Neural progenitor cell (in vitro differentiated cells): ENCODE measurements at regions not wholly inside any gene's neighbourhood (a gene's known extent, or its start where the extent isn't known, plus 50 kb on each side); places are given as distances from the start of the nearest gene placed in this dataset.

Experiments
- DNase-seq: peaks from one replicate; pipeline ENCODE4 v3.0.0-alpha.2; 2016; ENCODE audit warnings: low spot score
- H2AFZ ChIP-seq: fragments of 200-600 bp; sonication (generic); replicated peaks from 2 replicates; pipeline ENCODE4 v1.6.1; 2016; ENCODE audit warnings: antibody characterized with exemption
- H3F3A ChIP-seq: fragments of 200-600 bp; sonication (generic); 2 replicates; pipeline ENCODE4 v1.6.1; 2016; ENCODE audit warnings: antibody characterized with exemption, low read depth
- H3K27ac ChIP-seq: fragments of 200-600 bp; sonication (generic); 2 replicates; pipeline ENCODE4 v1.5.1; 2016; ENCODE audit warnings: mild to moderate bottlenecking
- H3K27me3 ChIP-seq: fragments of 200-600 bp; sonication (generic); 2 replicates; pipeline ENCODE4 v1.6.1; 2016; ENCODE audit warnings: mild to moderate bottlenecking, moderate library complexity
- H3K36me3 ChIP-seq: fragments of 200-600 bp; sonication (generic); 2 replicates; pipeline ENCODE4 v1.5.1; 2016
- H3K4me1 ChIP-seq: fragments of 200-600 bp; sonication (generic); 2 replicates; pipeline ENCODE4 v1.6.1; 2016; ENCODE audit warnings: mixed run types
- H3K4me2 ChIP-seq: fragments of 200-600 bp; sonication (generic); 2 replicates; pipeline ENCODE4 v1.6.1; 2016
- H3K4me3 ChIP-seq: fragments of 200-600 bp; sonication (generic); 2 replicates; pipeline ENCODE4 v1.5.1; 2016
- H3K79me2 ChIP-seq: fragments of 200-600 bp; sonication (generic); 2 replicates; pipeline ENCODE4 v1.6.1; 2016; ENCODE audit warnings: low read depth
- H3K9ac ChIP-seq: fragments of 200-600 bp; sonication (generic); 2 replicates; pipeline ENCODE4 v1.6.1; 2016
- H3K9me3 ChIP-seq: fragments of 200-600 bp; sonication (generic); 2 replicates; pipeline ENCODE4 v1.5.1; 2016; ENCODE audit warnings: low read depth
- H4K20me1 ChIP-seq: fragments of 200-600 bp; sonication (generic); 2 replicates; pipeline ENCODE4 v1.6.1; 2016; ENCODE audit warnings: low read depth
- H3K27ac Mint-ChIP-seq: 3 replicates; pipeline ENCODE4 v1.8.0; 2021; ENCODE audit warnings: mixed read lengths
- H3K27me3 Mint-ChIP-seq: 2 replicates; pipeline ENCODE4 v1.8.0; 2022; ENCODE audit warnings: low read depth, mild to moderate bottlenecking, inconsistent platforms, moderate library complexity, mixed read lengths; ENCODE audit not compliant: insufficient read depth
- H3K36me3 Mint-ChIP-seq: 3 replicates; pipeline ENCODE4 v1.8.0; 2021; ENCODE audit warnings: mixed read lengths
- H3K4me1 Mint-ChIP-seq: 3 replicates; pipeline ENCODE4 v1.8.0; 2021; ENCODE audit warnings: mixed read lengths
- H3K4me3 Mint-ChIP-seq: 3 replicates; pipeline ENCODE4 v1.8.0; 2021; ENCODE audit warnings: mild to moderate bottlenecking, moderate library complexity, mixed read lengths
- H3K9me3 Mint-ChIP-seq: 3 replicates; pipeline ENCODE4 v1.8.0; 2020; ENCODE audit warnings: mixed read lengths
- EZH2 ChIP-seq: fragments of 200-600 bp; sonication (generic); IDR thresholded peaks from 2 replicates; pipeline ENCODE4 v1.6.1; 2017; ENCODE audit warnings: antibody characterized with exemption, mild to moderate bottlenecking, moderate library complexity
- EZH2phosphoT487 ChIP-seq: fragments of 200-600 bp; sonication (generic); IDR thresholded peaks from 2 replicates; pipeline ENCODE4 v1.6.1; 2017; ENCODE audit warnings: antibody characterized with exemption
- TF ChIP-seq, protein P1 (sequence below): fragments of 200-600 bp; sonication (generic); IDR thresholded peaks from 2 replicates; pipeline ENCODE4 v1.5.1; 2017; ENCODE audit warnings: antibody characterized with exemption, mild to moderate bottlenecking

DNA sequence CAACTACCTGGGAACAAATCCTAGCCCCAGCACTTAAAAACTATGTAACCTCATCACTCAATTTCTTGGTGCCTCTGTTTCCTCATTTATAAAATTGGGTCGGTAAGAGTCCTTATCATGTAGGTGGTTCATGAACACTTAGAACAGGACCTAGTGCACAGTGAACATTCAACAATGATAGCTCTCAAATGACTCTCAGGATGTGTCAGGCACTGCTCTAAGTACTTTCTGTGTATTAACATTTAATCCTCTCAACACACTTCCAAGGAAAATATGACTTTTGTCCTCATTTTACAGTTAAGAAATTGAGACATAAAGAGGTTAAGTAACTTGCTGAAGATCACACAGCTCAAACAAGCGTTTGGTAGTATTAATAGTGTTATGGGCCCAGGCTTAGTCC, 202.1 kb upstream of the KLF4 start:
- TF ChIP-seq, protein P1, sequence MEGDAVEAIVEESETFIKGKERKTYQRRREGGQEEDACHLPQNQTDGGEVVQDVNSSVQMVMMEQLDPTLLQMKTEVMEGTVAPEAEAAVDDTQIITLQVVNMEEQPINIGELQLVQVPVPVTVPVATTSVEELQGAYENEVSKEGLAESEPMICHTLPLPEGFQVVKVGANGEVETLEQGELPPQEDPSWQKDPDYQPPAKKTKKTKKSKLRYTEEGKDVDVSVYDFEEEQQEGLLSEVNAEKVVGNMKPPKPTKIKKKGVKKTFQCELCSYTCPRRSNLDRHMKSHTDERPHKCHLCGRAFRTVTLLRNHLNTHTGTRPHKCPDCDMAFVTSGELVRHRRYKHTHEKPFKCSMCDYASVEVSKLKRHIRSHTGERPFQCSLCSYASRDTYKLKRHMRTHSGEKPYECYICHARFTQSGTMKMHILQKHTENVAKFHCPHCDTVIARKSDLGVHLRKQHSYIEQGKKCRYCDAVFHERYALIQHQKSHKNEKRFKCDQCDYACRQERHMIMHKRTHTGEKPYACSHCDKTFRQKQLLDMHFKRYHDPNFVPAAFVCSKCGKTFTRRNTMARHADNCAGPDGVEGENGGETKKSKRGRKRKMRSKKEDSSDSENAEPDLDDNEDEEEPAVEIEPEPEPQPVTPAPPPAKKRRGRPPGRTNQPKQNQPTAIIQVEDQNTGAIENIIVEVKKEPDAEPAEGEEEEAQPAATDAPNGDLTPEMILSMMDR, result no peak
- TF ChIP-seq EZH2 (no peak), EZH2phosphoT487 (no peak)
- no peak for DNase-seq
- Histone ChIP-seq H2AFZ (no peak overlapping the region), H4K20me1 (no peaks in the 10 kb centered on the region), H3K27me3 (no peaks in the 10 kb centered on the region), H3K4me2 (no peak overlapping the region), H3K9ac (no peak overlapping the region), H3K36me3 (no peaks in the 10 kb centered on the region), H3K27ac (no peak overlapping the region), H3F3A (no peaks in the 10 kb centered on the region), H3K9me3 (no peaks in the 10 kb centered on the region), H3K4me1 (no peaks in the 10 kb centered on the region), H3K4me3 (no peak overlapping the region), H3K79me2 (no peaks in the 10 kb centered on the region)
- Mint-ChIP-seq H3K9me3 (no peaks in the 10 kb centered on the region), H3K4me1 (no peaks in the 10 kb centered on the region), H3K27ac (no peak overlapping the region), H3K27me3 (no peaks in the 10 kb centered on the region), H3K36me3 (no peaks in the 10 kb centered on the region), H3K4me3 (no peak overlapping the region)

DNA sequence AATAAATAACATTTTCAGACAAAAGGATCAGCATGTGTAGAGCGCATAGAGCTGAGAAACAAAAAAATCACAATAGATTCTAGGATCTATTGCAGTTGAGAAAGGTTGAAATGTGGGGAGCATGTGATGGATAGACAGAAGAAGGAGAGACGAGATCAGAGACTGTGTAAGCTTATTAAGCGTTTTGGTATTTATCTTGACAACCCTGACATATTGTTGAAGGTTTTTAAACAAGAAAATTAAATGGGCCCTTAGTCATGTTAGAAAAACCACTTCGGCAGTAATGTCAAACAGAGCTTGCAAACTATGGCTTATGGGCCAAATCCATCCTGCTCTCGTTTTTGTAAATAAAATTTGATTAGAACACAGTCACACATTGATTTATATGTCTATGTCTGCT, 200.5 kb upstream of the KLF4 start:
- H2AFZ ChIP-seq, result no peak overlapping the region
- H3F3A ChIP-seq, result no peaks in the 10 kb centered on the region
- no peaks in the 10 kb centered on the region for H3K27me3 ChIP-seq
- no peaks in the 10 kb centered on the region for H3K36me3 ChIP-seq
- Mint-ChIP-seq H3K27ac (no peak overlapping the region), H3K36me3 (no peaks in the 10 kb centered on the region), H3K27me3 (no peaks in the 10 kb centered on the region), H3K4me3 (no peak overlapping the region), H3K9me3 (no peaks in the 10 kb centered on the region), H3K4me1 (no peaks in the 10 kb centered on the region)
- no peaks in the 10 kb centered on the region for H4K20me1 ChIP-seq
- no peak overlapping the region for H3K27ac ChIP-seq
- H3K79me2 ChIP-seq, result no peaks in the 10 kb centered on the region
- no peaks in the 10 kb centered on the region for H3K4me1 ChIP-seq
- H3K4me3 ChIP-seq, result no peak overlapping the region
- DNase-seq, result no peak
- TF ChIP-seq EZH2, result no peak
- TF ChIP-seq, protein P1, result no peak
- no peak for TF ChIP-seq EZH2phosphoT487
- no peak overlapping the region for H3K9ac ChIP-seq
- H3K9me3 ChIP-seq, result no peaks in the 10 kb centered on the region
- no peak overlapping the region for H3K4me2 ChIP-seq

DNA sequence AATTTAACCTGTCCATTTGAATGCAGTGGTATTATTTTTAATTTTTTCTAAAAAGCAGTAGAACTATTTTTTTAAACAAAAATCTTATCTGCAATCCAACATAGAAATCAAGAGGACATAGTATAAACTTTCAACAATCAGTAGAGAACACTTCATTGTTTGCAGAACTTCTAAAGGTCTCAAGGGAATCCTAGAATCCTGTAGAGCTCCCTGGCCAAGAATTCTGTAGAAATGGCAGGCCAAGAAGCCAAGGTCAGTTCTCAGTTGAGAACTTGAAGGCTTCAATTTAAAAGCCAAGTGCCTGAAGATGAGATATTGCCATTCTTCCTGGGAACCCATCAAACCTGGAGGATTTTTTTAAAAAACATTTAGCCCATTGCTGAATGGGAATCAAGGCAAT, 199.2 kb upstream of the KLF4 start:
- H3K4me2 ChIP-seq, result no peak overlapping the region
- DNase-seq, result no peak
- H3K27ac Mint-ChIP-seq, result no peak overlapping the region
- H3K9ac ChIP-seq, result no peak overlapping the region
- TF ChIP-seq EZH2 (no peak), EZH2phosphoT487 (no peak)
- TF ChIP-seq, protein P1, result no peak
- H3K9me3 Mint-ChIP-seq, result no peaks in the 10 kb centered on the region
- no peaks in the 10 kb centered on the region for H3K27me3 ChIP-seq
- no peak overlapping the region for H2AFZ ChIP-seq
- H3K4me1 ChIP-seq, result no peaks in the 10 kb centered on the region
- no peak overlapping the region for H3K27ac ChIP-seq
- H3F3A ChIP-seq, result no peaks in the 10 kb centered on the region
- no peaks in the 10 kb centered on the region for H3K79me2 ChIP-seq
- no peaks in the 10 kb centered on the region for H4K20me1 ChIP-seq
- H3K4me3 Mint-ChIP-seq, result no peak overlapping the region
- H3K36me3 Mint-ChIP-seq, result no peaks in the 10 kb centered on the region
- no peaks in the 10 kb centered on the region for H3K36me3 ChIP-seq
- no peaks in the 10 kb centered on the region for H3K27me3 Mint-ChIP-seq
- H3K9me3 ChIP-seq, result no peaks in the 10 kb centered on the region
- H3K4me1 Mint-ChIP-seq, result no peaks in the 10 kb centered on the region
- no peak overlapping the region for H3K4me3 ChIP-seq

DNA sequence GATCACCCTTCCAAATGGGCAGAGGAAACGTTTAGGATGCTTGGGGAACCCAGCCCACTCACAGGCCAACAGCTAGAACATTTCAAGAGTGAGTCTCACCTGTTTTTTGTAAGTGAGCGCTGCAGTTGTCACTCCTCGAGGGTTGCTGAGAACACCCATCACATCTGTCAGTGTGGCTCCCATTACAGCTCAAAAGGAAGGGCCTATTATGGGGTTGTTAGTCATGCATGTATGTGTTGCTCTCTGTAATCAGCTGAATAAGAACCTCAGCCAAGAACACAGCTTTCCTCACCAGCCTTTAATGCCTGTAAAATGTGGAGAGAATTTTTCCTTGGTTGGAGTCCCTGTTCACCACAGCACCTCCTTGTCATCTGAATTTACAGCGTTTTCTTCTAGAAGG, 196.3 kb upstream of the KLF4 start:
- Histone ChIP-seq H3K9me3 (no peaks in the 10 kb centered on the region), H3K4me2 (no peak overlapping the region), H3F3A (no peaks in the 10 kb centered on the region), H3K4me1 (no peaks in the 10 kb centered on the region), H3K27me3 (no peaks in the 10 kb centered on the region), H3K4me3 (no peak overlapping the region), H3K79me2 (no peaks in the 10 kb centered on the region), H3K36me3 (no peaks in the 10 kb centered on the region), H2AFZ (no peak overlapping the region), H3K27ac (no peak overlapping the region), H3K9ac (no peak overlapping the region), H4K20me1 (no peaks in the 10 kb centered on the region)
- DNase-seq, result no peak
- Mint-ChIP-seq H3K27ac (no peak overlapping the region), H3K4me3 (no peak overlapping the region), H3K4me1 (no peaks in the 10 kb centered on the region), H3K27me3 (peaks cover 2% of the 10 kb centered on the region), H3K9me3 (no peaks in the 10 kb centered on the region), H3K36me3 (no peaks in the 10 kb centered on the region)
- TF ChIP-seq, protein P1, result no peak
- no peak for TF ChIP-seq EZH2phosphoT487
- TF ChIP-seq EZH2, result no peak
